Stomach smooth muscle (tissue), 2 donors: ENCODE measurements at regions not wholly inside any gene's neighbourhood (a gene's known extent, or its start where the extent isn't known, plus 50 kb on each side); places are given as distances from the start of the nearest gene placed in this dataset.

ENCODE experiments used
- H3K27ac ChIP-seq: one replicate; pipeline ENCODE4 v1.7.0; 2013; ENCODE audit warnings: mild to moderate bottlenecking, low read length, inconsistent platforms
- H3K27me3 ChIP-seq, 2 donors: one replicate each; pipeline ENCODE4 v1.7.0; 2013; ENCODE audit warnings: low read length in 2 of 2; ENCODE audit not compliant: insufficient read depth in 2 of 2, control insufficient read depth in 1 of 2
- H3K36me3 ChIP-seq, 2 donors: one replicate each; pipeline ENCODE4 v1.7.0; 2013; ENCODE audit warnings: low read length in 2 of 2; ENCODE audit not compliant: control insufficient read depth in 2 of 2, insufficient read depth in 2 of 2
- H3K4me1 ChIP-seq: one replicate; pipeline ENCODE4 v1.7.0; 2013; ENCODE audit warnings: low read length; ENCODE audit not compliant: control insufficient read depth, insufficient read depth
- H3K4me3 ChIP-seq, 2 donors: one replicate each; pipeline ENCODE4 v1.7.0; 2013; ENCODE audit warnings: low read length in 2 of 2
- H3K9ac ChIP-seq, 2 donors: one replicate each; pipeline ENCODE4 v1.7.0; 2013; ENCODE audit warnings: low read length in 2 of 2, mild to moderate bottlenecking in 1 of 2
- H3K9me3 ChIP-seq, 2 donors: one replicate each; pipeline ENCODE4 v1.7.0; 2013; ENCODE audit warnings: low read length in 2 of 2; ENCODE audit not compliant: control insufficient read depth in 2 of 2
- donor health status: healthy.
- donor health status: Pancreatic carcinoma.

GRCh38 chr2:573025-573424 lies 104.2 kb downstream of the TMEM18 start:
- Histone ChIP-seq H3K9me3 (peaks cover 11 to 22% of the 10 kb centered on the region in 2 donors), H3K36me3 (no peaks in the 10 kb centered on the region), H3K4me3 (no peak overlapping the region), H3K27ac (no peak overlapping the region), H3K9ac (no peak overlapping the region), H3K4me1 (peaks cover 4% of the 10 kb centered on the region), H3K27me3 (peaks cover 0 to 4% of the 10 kb centered on the region in 2 donors)

DNA sequence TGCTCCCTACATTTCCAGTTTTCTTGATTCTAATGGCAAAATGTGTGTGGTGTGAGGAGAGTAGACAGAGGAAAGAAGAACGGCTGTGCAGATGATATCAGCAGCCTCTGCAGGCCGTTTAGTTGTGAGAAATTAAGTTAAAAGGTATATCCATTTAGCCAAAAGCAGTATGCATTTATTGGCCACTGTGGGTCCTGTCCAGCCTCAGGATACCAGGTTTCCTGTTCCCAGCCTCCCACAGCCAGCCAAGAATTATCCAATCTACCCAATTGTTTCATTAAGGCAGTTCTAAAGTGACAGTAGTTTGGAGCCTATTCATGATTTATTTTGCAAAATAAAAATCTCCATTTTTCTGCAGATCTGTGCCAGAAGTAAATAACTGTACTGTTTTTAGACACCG lies 107.5 kb downstream of the TMEM18 start:
- H3K27me3 ChIP-seq: peaks cover 0 to 11% of the 10 kb centered on the region in 2 donors
- peaks cover 4% of the 10 kb centered on the region for H3K4me1 ChIP-seq
- no peaks in the 10 kb centered on the region for H3K36me3 ChIP-seq
- no peak overlapping the region for H3K9ac ChIP-seq
- H3K4me3 ChIP-seq: no peak overlapping the region
- no peak overlapping the region for H3K27ac ChIP-seq
- peaks cover 8% of the 10 kb centered on the region in 2 donors for H3K9me3 ChIP-seq

GRCh38 chr2:568639-569235 lies 108.5 kb downstream of the TMEM18 start:
- peaks cover 0 to 12% of the 10 kb centered on the region in 2 donors for H3K27me3 ChIP-seq
- no peak overlapping the region for H3K27ac ChIP-seq
- no peak overlapping the region for H3K9ac ChIP-seq
- peaks cover 4% of the 10 kb centered on the region for H3K4me1 ChIP-seq
- H3K9me3 ChIP-seq: peaks cover 6 to 8% of the 10 kb centered on the region in 2 donors
- no peaks in the 10 kb centered on the region for H3K36me3 ChIP-seq
- no peak overlapping the region for H3K4me3 ChIP-seq

DNA sequence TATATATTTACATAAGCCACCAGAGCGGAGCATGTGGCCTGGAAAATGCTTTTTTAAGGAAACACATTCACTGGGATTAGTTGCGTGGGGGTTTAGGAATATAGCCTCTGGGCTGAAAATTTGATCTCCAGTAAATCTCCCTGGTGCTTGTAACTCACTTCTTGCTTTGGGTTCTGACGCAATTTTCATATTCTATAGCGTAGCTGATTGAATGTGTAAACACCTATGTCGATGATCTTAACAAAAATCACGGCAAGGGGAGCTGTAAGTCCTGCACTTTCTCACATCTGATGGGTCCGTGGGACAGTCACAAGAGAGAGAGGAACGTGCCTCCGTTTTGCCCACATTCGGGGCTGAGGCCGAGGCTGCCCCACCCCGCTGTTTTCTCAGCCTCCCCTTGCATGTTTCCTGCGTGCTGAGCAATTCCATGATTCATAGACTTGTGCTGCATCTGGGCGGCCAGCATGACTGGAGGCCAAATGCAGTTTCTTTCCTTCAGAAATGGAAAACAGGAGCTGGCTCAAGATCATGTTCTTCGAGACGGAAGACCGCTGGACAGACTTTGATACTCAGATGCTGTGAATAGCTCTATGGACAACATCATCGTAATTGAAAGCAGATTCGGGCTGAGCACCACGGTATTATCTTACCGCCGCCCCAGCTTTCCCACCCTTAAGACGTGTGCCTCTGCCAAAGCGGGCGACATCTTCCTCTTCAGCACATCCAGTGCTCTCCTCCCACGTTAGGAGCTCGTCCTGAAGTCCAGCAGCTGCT lies 109.2 kb downstream of the TMEM18 start:
- Histone ChIP-seq H3K27me3 (peaks cover 0 to 15% of the 10 kb centered on the region in 2 donors), H3K36me3 (no peaks in the 10 kb centered on the region), H3K9me3 (peaks cover 5 to 6% of the 10 kb centered on the region in 2 donors), H3K27ac (no peak overlapping the region), H3K4me3 (peak overlapping the region in 1 of 2 donors; percentile 15), H3K4me1 (peaks cover 4% of the 10 kb centered on the region), H3K9ac (no peak overlapping the region)

DNA sequence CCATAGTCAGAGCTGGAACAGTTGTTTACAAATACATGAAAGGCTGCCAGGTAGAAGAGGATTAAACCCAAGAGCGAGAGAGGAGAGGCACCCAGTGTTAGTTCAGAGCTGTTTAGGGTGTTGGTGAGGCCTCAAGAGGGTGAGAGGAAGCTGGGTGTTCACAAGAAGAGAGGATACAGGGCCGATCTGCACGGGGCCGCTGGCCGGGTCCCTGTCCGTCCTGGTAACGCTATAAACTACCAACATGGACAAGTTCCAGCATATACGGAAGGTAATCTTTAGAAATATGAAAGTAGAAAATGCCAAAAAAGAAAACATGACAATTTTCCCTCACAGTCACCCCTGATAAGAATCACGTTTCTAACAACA lies 109.7 kb downstream of the TMEM18 start:
- no peaks in the 10 kb centered on the region for H3K36me3 ChIP-seq
- no peak overlapping the region for H3K4me3 ChIP-seq
- no peak overlapping the region for H3K9ac ChIP-seq
- H3K27me3 ChIP-seq: peaks cover 3 to 15% of the 10 kb centered on the region in 2 donors
- no peak overlapping the region for H3K27ac ChIP-seq
- peaks cover 5% of the 10 kb centered on the region in 2 donors for H3K9me3 ChIP-seq
- peaks cover 4% of the 10 kb centered on the region for H3K4me1 ChIP-seq

DNA sequence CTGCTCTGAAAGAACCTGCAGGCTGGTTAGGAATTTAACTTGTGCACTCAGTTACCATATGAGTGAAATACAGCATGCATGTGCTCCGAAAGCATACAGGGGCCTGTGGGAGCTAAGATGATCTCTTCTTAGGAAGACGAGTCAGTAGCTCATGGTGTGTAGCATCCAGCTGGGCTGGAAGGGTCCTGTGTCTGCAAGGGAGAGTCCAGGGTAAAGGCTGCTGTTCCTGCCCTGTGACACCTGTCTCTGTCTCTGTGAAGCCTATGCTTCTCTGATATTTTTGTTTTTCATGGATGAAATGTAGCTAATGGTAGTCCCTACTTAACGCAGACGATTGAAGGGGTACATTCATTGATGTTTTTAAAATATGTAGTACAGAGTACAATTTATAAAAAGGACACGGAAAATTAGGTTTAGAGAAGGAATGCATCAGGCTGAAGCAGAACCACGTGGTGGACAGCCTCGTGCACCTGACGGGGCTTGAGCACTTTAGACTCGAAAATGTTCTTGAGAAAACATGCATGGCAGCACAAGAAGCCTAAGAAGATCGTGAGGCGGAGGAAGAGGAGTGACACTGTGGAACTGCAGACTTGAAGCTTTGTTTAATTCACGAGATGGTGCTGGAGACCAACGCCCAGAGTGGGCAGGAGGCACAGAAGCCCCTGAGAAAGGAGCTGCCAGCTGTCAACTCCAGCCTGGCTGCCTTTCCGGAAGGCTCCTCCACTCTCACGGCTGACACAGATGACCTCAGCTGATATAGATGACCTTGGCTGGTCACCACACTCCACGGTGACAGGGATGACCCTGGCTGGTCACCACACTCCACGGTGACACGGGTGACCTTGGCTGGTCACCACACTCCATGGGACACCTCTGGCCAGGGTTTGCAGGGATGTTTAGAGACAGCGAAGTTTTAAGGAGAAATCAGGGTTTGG lies 110.6 kb downstream of the TMEM18 start:
- H3K27ac ChIP-seq: no peak overlapping the region
- H3K36me3 ChIP-seq: no peaks in the 10 kb centered on the region
- no peak overlapping the region for H3K9ac ChIP-seq
- H3K27me3 ChIP-seq: peaks cover 3 to 15% of the 10 kb centered on the region in 2 donors
- no peaks in the 10 kb centered on the region for H3K9me3 ChIP-seq
- peaks cover 4% of the 10 kb centered on the region for H3K4me1 ChIP-seq
- H3K4me3 ChIP-seq: no peak overlapping the region

GRCh38 chr2:564471-565181 lies 112.6 kb downstream of the TMEM18 start:
- Histone ChIP-seq H3K9ac (no peak overlapping the region), H3K36me3 (no peaks in the 10 kb centered on the region), H3K27me3 (peaks cover 3 to 15% of the 10 kb centered on the region in 2 donors), H3K27ac (no peak overlapping the region), H3K4me3 (no peak overlapping the region), H3K4me1 (peaks cover 4% of the 10 kb centered on the region), H3K9me3 (no peaks in the 10 kb centered on the region)

GRCh38 chr2:563512-563911 lies 113.7 kb downstream of the TMEM18 start:
- Histone ChIP-seq H3K4me1 (peaks cover 2% of the 10 kb centered on the region), H3K27ac (no peak overlapping the region), H3K36me3 (no peaks in the 10 kb centered on the region), H3K4me3 (no peak overlapping the region), H3K9me3 (no peaks in the 10 kb centered on the region), H3K9ac (no peak overlapping the region), H3K27me3 (peaks cover 3 to 15% of the 10 kb centered on the region in 2 donors)

GRCh38 chr2:562391-563364 lies 114.5 kb downstream of the TMEM18 start:
- no peak overlapping the region for H3K9ac ChIP-seq
- H3K27ac ChIP-seq: no peak overlapping the region
- no peaks in the 10 kb centered on the region for H3K36me3 ChIP-seq
- no peak overlapping the region for H3K4me3 ChIP-seq
- no peaks in the 10 kb centered on the region for H3K9me3 ChIP-seq
- H3K27me3 ChIP-seq: peaks cover 3 to 10% of the 10 kb centered on the region in 2 donors
- no peaks in the 10 kb centered on the region for H3K4me1 ChIP-seq
